K562 (cell line): ENCODE measurements at regions not wholly inside any gene's neighbourhood (a gene's known extent, or its start where the extent isn't known, plus 50 kb on each side); places are given as distances from the start of the nearest gene placed in this dataset.

Experiments
- NCOA4 ChIP-seq: fragments of 450-650 bp; IDR thresholded peaks from 2 replicates; pipeline ENCODE4 v1.6.1; 2018; ENCODE audit warnings: mild to moderate bottlenecking; ENCODE audit not compliant: partially characterized antibody
- RBFOX2 ChIP-seq: fragments of 200-400 bp; formaldehyde crosslinking; IDR thresholded peaks from 2 replicates; pipeline ENCODE4 v1.6.1; 2017; ENCODE audit warnings: low read depth, mild to moderate bottlenecking, low read length, moderate library complexity
- SIN3A ChIP-seq, 2 experiments: fragments of 150-350 bp in 1 of 2; IDR thresholded peaks; 2 replicates each; pipeline ENCODE4 v1.6.1; 2011 to 2016; ENCODE audit warnings: borderline replicate concordance in 2 of 2, low read depth in 2 of 2, low read length in 2 of 2, mild to moderate bottlenecking in 2 of 2, moderate library complexity in 2 of 2; ENCODE audit not compliant: control insufficient read depth in 1 of 2
- TBL1XR1 ChIP-seq, 2 experiments: IDR thresholded peaks; 2 replicates each; pipeline ENCODE4 v1.6.1; 2012; ENCODE audit warnings: improper control_type of control experiment in 2 of 2, low read length in 2 of 2, mild to moderate bottlenecking in 1 of 2
- TF ChIP-seq, protein P1 (sequence below), 3 experiments: IDR thresholded peaks in 2 of 3; conservative IDR thresholded peaks in 1 of 3; 2 replicates each; pipeline ENCODE4 v1.5.1; 2011 to 2012; ENCODE audit warnings: low read length in 3 of 3, mild to moderate bottlenecking in 3 of 3, control low read depth in 2 of 3, improper control_type of control experiment in 1 of 3, inconsistent platforms in 1 of 3, low read depth in 1 of 3, mixed read lengths in 1 of 3, moderate library complexity in 1 of 3; ENCODE audit not compliant: insufficient read depth in 2 of 3
- TF ChIP-seq, protein P2 (sequence below): sonication (generic); formaldehyde crosslinking; IDR thresholded peaks from 2 replicates; pipeline ENCODE4 v1.8.1; 2022; ENCODE audit warnings: missing genetic modification reagents

- TF ChIP-seq, protein P1, sequence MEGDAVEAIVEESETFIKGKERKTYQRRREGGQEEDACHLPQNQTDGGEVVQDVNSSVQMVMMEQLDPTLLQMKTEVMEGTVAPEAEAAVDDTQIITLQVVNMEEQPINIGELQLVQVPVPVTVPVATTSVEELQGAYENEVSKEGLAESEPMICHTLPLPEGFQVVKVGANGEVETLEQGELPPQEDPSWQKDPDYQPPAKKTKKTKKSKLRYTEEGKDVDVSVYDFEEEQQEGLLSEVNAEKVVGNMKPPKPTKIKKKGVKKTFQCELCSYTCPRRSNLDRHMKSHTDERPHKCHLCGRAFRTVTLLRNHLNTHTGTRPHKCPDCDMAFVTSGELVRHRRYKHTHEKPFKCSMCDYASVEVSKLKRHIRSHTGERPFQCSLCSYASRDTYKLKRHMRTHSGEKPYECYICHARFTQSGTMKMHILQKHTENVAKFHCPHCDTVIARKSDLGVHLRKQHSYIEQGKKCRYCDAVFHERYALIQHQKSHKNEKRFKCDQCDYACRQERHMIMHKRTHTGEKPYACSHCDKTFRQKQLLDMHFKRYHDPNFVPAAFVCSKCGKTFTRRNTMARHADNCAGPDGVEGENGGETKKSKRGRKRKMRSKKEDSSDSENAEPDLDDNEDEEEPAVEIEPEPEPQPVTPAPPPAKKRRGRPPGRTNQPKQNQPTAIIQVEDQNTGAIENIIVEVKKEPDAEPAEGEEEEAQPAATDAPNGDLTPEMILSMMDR (IDR thresholded peaks at IDR 0.05 in 2 of 3, conservative IDR thresholded peaks at IDR 0.05 in 1 of 3; ENCODE audit: insufficient read depth in 2 of 3, low read depth in 1 of 3, low read length in 3 of 3), result no peak
- TF ChIP-seq SIN3A (IDR thresholded peaks at IDR 0.05; ENCODE audit: borderline replicate concordance in 2 of 2, control insufficient read depth in 1 of 2, low read depth in 2 of 2, low read length in 2 of 2) (no peak), NCOA4 (no peak), TBL1XR1 (IDR thresholded peaks at IDR 0.05; ENCODE audit: low read length in 2 of 2) (no peak), RBFOX2 (no peak)
- TF ChIP-seq, protein P2, sequence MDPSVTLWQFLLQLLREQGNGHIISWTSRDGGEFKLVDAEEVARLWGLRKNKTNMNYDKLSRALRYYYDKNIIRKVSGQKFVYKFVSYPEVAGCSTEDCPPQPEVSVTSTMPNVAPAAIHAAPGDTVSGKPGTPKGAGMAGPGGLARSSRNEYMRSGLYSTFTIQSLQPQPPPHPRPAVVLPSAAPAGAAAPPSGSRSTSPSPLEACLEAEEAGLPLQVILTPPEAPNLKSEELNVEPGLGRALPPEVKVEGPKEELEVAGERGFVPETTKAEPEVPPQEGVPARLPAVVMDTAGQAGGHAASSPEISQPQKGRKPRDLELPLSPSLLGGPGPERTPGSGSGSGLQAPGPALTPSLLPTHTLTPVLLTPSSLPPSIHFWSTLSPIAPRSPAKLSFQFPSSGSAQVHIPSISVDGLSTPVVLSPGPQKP (CRISPR knock-in tag), result no peak
Observed at GRCh38 chr13:73741742-73742141, 392.5 kb downstream of the KLF12 start.
